ENCODE measurements at regions not wholly inside any gene's neighbourhood (a gene's known extent, or its start where the extent isn't known, plus 50 kb on each side); places are given as distances from the start of the nearest gene placed in this dataset.
"Not testable (repeated sequence)": the region's sequence is repeated elsewhere in the genome, so short reads cannot be mapped to it uniquely, and the experiment has no call there.

DNA sequence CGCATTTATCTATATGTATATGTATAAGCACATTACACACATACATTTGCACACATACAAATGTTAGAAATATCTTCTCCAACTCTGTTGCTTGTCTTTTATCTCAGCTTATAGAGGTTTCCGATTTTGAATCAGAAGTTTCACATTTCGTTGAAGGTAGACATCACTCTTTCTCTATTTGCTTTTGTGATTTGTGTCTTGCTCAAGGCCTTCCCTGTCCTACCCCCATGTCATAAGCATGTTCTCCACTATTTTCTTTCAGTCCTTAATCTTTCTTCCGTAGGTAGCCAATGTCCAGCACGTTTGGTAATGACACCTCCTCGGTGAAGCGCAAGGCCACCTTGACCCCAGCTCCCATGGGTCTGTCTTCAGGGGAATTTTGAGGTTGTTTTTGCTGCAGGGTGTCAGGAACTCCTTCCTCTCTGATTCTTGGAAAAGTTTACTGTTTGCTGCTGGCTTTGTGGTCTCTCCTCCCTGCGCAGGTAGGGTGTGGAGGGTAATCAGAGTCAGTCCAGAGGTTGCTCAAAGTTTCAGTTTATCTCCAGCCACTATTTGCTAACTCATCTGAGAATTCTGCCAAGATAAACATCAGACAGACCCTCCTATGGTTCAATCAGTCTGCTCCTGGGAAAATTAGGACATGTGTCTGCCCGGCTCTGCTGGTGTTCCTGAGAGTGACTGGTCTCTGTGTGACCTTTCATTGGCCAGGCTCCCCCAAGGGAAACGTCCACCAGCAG, 171.7 kb downstream of the BCL2L11 start:
- TF ChIP-seq, protein P1, sequence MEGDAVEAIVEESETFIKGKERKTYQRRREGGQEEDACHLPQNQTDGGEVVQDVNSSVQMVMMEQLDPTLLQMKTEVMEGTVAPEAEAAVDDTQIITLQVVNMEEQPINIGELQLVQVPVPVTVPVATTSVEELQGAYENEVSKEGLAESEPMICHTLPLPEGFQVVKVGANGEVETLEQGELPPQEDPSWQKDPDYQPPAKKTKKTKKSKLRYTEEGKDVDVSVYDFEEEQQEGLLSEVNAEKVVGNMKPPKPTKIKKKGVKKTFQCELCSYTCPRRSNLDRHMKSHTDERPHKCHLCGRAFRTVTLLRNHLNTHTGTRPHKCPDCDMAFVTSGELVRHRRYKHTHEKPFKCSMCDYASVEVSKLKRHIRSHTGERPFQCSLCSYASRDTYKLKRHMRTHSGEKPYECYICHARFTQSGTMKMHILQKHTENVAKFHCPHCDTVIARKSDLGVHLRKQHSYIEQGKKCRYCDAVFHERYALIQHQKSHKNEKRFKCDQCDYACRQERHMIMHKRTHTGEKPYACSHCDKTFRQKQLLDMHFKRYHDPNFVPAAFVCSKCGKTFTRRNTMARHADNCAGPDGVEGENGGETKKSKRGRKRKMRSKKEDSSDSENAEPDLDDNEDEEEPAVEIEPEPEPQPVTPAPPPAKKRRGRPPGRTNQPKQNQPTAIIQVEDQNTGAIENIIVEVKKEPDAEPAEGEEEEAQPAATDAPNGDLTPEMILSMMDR (IDR thresholded peaks at IDR 0.05): not testable (repeated sequence)
- not testable (repeated sequence) for TF ChIP-seq POLR2AphosphoS5, EP300, POLR2A (IDR thresholded peaks at IDR 0.05)

Measured in sigmoid colon (tissue), 4 donors.